GM12878 (cell line): ENCODE measurements at regions not wholly inside any gene's neighbourhood (a gene's known extent, or its start where the extent isn't known, plus 50 kb on each side); places are given as distances from the start of the nearest gene placed in this dataset.

Experiments
- ATAC-seq: fragments of 200-7000 bp; cut with Tn5 transposase; 3 replicates; pipeline ENCODE4 v1.9.1; 2020; ENCODE audit warnings: mild to moderate bottlenecking, moderate library complexity
- BruUV-seq: library from RNA; stranded (reverse); fragments of 400-500 nt; replicated peaks from 2 replicates; lab custom pipeline; 2021; lab: Mats Ljungman, UMichigan
- CTCF ChIA-PET: fragments of 300-600 bp; sonication (Branson Sonifier 250); formaldehyde crosslinking; extraction: SDS; loops from one replicate; lab custom pipeline; 2021; ENCODE audit warnings: inconsistent platforms; lab: Yijun Ruan, JAX
- POLR2A ChIA-PET: fragments of 350-600 bp; formaldehyde crosslinking; extraction: SDS; loops from one replicate; lab custom pipeline; 2021; ENCODE audit warnings: inconsistent platforms; lab: Charles Lee
- RAD21 ChIA-PET: fragments of 300-600 bp; sonication (Branson Sonifier 250); formaldehyde crosslinking; loops from one replicate; lab custom pipeline; 2023; ENCODE audit warnings: antibody characterized with exemption; ENCODE audit not compliant: unreplicated experiment; lab: Charles Lee
- SMC1A ChIA-PET: fragments of 300-600 bp; sonication (Branson Sonifier 250); formaldehyde crosslinking; loops from one replicate; lab custom pipeline; 2023; ENCODE audit not compliant: unreplicated experiment, uncharacterized antibody; lab: Charles Lee
- DNase-seq: peaks from one replicate; pipeline ENCODE4 v3.0.0-alpha.2; 2011; ENCODE audit warnings: low read depth, low spot score
- FAIRE-seq: peaks from 3 replicates; lab custom pipeline; 2011; peaks lifted over from hg19 to GRCh38; lab: Jason Lieb, UNC
- H2AFZ ChIP-seq: 2 replicates; pipeline ENCODE4 v1.6.0; 2011; ENCODE audit warnings: low read depth, low read length, control low read depth; ENCODE audit not compliant: control insufficient read depth
- H3K27ac ChIP-seq: 2 replicates; pipeline ENCODE4 v1.5.1; 2011; ENCODE audit warnings: control low read depth; ENCODE audit not compliant: control insufficient read depth, insufficient read depth
- H3K27me3 ChIP-seq, 2 experiments: replicated peaks in 1 of 2; 2 replicates each; pipeline versions ENCODE4 v1.6.0 to v1.6.1; 2011; ENCODE audit warnings: low read length in 1 of 2; ENCODE audit not compliant: control insufficient read depth in 2 of 2, insufficient read depth in 2 of 2
- H3K36me3 ChIP-seq, 2 experiments: 2 replicates each; pipeline ENCODE4 v1.5.1; 2011; ENCODE audit warnings: low read length in 1 of 2; ENCODE audit not compliant: control insufficient read depth in 2 of 2, insufficient read depth in 2 of 2
- H3K4me1 ChIP-seq: 2 replicates; pipeline ENCODE4 v1.6.1; 2011; ENCODE audit warnings: mild to moderate bottlenecking, low read length, moderate library complexity, mixed read lengths; ENCODE audit not compliant: control insufficient read depth, insufficient read depth
- H3K4me2 ChIP-seq: 2 replicates; pipeline ENCODE4 v1.6.0; 2011; ENCODE audit warnings: control low read depth; ENCODE audit not compliant: control insufficient read depth, insufficient read depth
- H3K4me3 ChIP-seq: fragments of 200-600 bp; sonication (generic); 2 replicates; pipeline ENCODE4 v1.5.1; 2016
- H3K79me2 ChIP-seq: 2 replicates; pipeline ENCODE4 v1.6.0; 2011; ENCODE audit warnings: low read length; ENCODE audit not compliant: control insufficient read depth, insufficient read depth
- H3K9ac ChIP-seq: 2 replicates; pipeline ENCODE4 v1.8.0; 2011; ENCODE audit warnings: low read length, control low read depth, mixed read lengths; ENCODE audit not compliant: control insufficient read depth, insufficient read depth
- H3K9me3 ChIP-seq: replicated peaks from 3 replicates; pipeline ENCODE4 v1.5.1; 2011; ENCODE audit warnings: mild to moderate bottlenecking, low read length; ENCODE audit not compliant: control insufficient read depth, insufficient read depth
- H4K20me1 ChIP-seq: 2 replicates; pipeline ENCODE4 v1.6.0; 2011; ENCODE audit not compliant: control insufficient read depth, insufficient read depth
- CBX5 ChIP-seq: sonication (generic); IDR thresholded peaks from 2 replicates; pipeline ENCODE4 v1.6.1; 2016; ENCODE audit warnings: low read depth, moderate library complexity, mild to moderate bottlenecking, inconsistent platforms
- CHD2 ChIP-seq: IDR thresholded peaks from 2 replicates; pipeline ENCODE4 v1.6.1; 2011; ENCODE audit warnings: low read depth, low read length, improper control_type of control experiment, borderline replicate concordance
- DPF2 ChIP-seq: fragments of 450-650 bp; IDR thresholded peaks from 2 replicates; pipeline ENCODE4 v1.6.1; 2017; ENCODE audit warnings: mild to moderate bottlenecking
- EED ChIP-seq: sonication (generic); IDR thresholded peaks from 2 replicates; pipeline ENCODE4 v1.6.1; 2016; ENCODE audit warnings: antibody characterized with exemption, low read depth
- FOXK2 ChIP-seq: fragments of 450-650 bp; IDR thresholded peaks from 2 replicates; pipeline ENCODE4 v1.6.1; 2017; ENCODE audit warnings: mild to moderate bottlenecking, moderate library complexity
- MTA2 ChIP-seq: fragments of 450-650 bp; IDR thresholded peaks from 2 replicates; pipeline ENCODE4 v1.6.1; 2016; ENCODE audit warnings: low read depth, mild to moderate bottlenecking, moderate library complexity
- PAX8 ChIP-seq: fragments of 450-650 bp; IDR thresholded peaks from 2 replicates; pipeline ENCODE4 v1.6.1; 2017; ENCODE audit warnings: mild to moderate bottlenecking, moderate library complexity
- POU2F2 ChIP-seq: IDR thresholded peaks from 3 replicates; pipeline ENCODE4 v1.6.1; 2011; ENCODE audit warnings: low read depth, mild to moderate bottlenecking, low read length, borderline replicate concordance
- RUNX3 ChIP-seq: IDR thresholded peaks from 2 replicates; pipeline ENCODE4 v1.6.1; 2012; ENCODE audit warnings: low read length, inconsistent platforms
- SIN3A ChIP-seq: IDR thresholded peaks from 2 replicates; pipeline ENCODE4 v1.6.1; 2012; ENCODE audit warnings: low read depth, low read length, improper control_type of control experiment
- SREBF2 ChIP-seq: IDR thresholded peaks from 2 replicates; pipeline ENCODE4 v1.6.1; 2012; ENCODE audit warnings: mild to moderate bottlenecking, low read length
- TARDBP ChIP-seq: IDR thresholded peaks from 2 replicates; pipeline ENCODE4 v1.6.1; 2016; ENCODE audit warnings: borderline replicate concordance
- ZNF24 ChIP-seq: fragments of 450-650 bp; IDR thresholded peaks from 2 replicates; pipeline ENCODE4 v1.6.1; 2017; ENCODE audit warnings: antibody characterized with exemption, mild to moderate bottlenecking
- WGBS: methylation state at CpG from one replicate; pipeline ENCODE4 v1.1.6; 2016; ENCODE audit warnings: low lambda C conversion rate; ENCODE audit not compliant: insufficient replicate concordance, insufficient coverage; ENCODE audit errors: missing lambda C conversion rate; 5-methylcytosine and 5-hydroxymethylcytosine counted together
- in situ Hi-C: fragments of 300-500 bp; cut with MboI; formaldehyde crosslinking; loops from 9 replicates; pipeline ENCODE4 v1.14.3; 2018; ENCODE audit warnings: mixed read lengths
- intact Hi-C: fragments of 100-400 bp; cut with micrococcal nuclease; formaldehyde crosslinking; loops from one replicate; pipeline ENCODE4 v1.14.2; 2022; ENCODE audit not compliant: unreplicated experiment

DNA sequence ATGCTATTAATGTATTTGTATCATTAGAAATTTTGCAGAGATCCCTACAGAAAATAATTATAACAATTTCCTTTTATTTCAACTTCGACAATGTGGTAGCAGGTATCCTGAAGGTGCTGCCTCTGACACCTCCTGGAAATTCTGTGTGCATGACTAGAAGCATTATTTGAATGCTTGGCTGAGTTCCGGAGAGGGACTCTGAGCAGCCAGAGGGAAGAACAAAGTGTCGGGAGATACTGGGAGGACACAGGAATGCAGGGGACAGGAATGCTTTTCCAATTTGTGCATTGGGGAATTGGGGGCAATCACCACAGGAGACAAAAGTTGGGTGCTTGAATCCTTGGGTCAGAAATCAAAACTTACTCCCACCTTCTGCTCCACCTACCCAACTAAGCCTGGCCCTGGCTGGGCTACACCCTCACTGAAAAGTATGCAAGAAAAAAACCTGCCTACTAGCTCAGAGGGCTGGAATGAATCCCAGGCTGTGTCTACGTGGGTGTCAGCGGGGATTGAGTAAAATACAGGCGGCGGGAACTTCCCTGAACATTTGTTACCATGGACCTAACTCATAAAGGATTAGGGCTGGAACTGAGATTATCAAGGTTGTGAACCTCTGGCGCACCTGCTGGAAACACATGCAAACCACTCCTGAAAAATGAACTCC, 299.3 kb downstream of the SOX11 start:
- Histone ChIP-seq H3K4me3 (no peak overlapping the region), H3K9ac (no peak overlapping the region), H3K36me3 (no peaks in the 10 kb centered on the region), H3K79me2 (no peaks in the 10 kb centered on the region), H3K4me2 (no peak overlapping the region), H3K9me3 (no peaks in the 10 kb centered on the region), H3K4me1 (no peaks in the 10 kb centered on the region)
- POLR2A ChIA-PET = no interaction called here
- ATAC-seq = no peak
- SMC1A ChIA-PET = no interaction called here
- 15% methylated on average over 8 of the region's 8 CpGs for WGBS
- no peak for FAIRE-seq
- RAD21 ChIA-PET = no interaction called here
- intact Hi-C loops = no loop called here
- TF ChIP-seq SREBF2 (no peak), CHD2 (no peak), FOXK2 (no peak), ZNF24 (no peak), POU2F2 (no peak), CBX5 (no peak), DPF2 (no peak), SIN3A (no peak), EED (no peak), RUNX3 (no peak), PAX8 (no peak), MTA2 (no peak), TARDBP (no peak)
- TF ChIP-seq, all 136 proteins: peak for 0
- no peak for DNase-seq
- no peaks in the 10 kb centered on the region for H3K27me3 ChIP-seq
- no peaks in the 10 kb centered on the region for H4K20me1 ChIP-seq
- in situ Hi-C loops = no loop called here
- CTCF ChIA-PET = no interaction called here
- BruUV-seq = no TSS peak
- no peak overlapping the region for H3K27ac ChIP-seq
- H2AFZ ChIP-seq = no peak overlapping the region
